Smooth muscle cell (in vitro differentiated cells): ENCODE measurements at regions not wholly inside any gene's neighbourhood (a gene's known extent, or its start where the extent isn't known, plus 50 kb on each side); places are given as distances from the start of the nearest gene placed in this dataset.
A peak's percentile ranks its signal among the peaks of the same experiment; 100 is the strongest.

Source experiments
- DNase-seq: peaks from one replicate; lab custom pipeline; 2025; ENCODE audit not compliant: unreplicated experiment; lab: John Stamatoyannopoulos, UW
- H2AFZ ChIP-seq: fragments of 200-600 bp; sonication (generic); 2 replicates; pipeline ENCODE4 v1.6.0; 2016; ENCODE audit warnings: antibody characterized with exemption, low read depth, mild to moderate bottlenecking
- H3F3A ChIP-seq: fragments of 200-600 bp; sonication (generic); 2 replicates; pipeline ENCODE4 v1.6.0; 2017; ENCODE audit warnings: antibody characterized with exemption, low read depth
- H3K27ac ChIP-seq: fragments of 200-600 bp; sonication (generic); 2 replicates; pipeline ENCODE4 v1.5.1; 2016; ENCODE audit warnings: low read depth, mild to moderate bottlenecking
- H3K27me3 ChIP-seq: fragments of 200-600 bp; sonication (generic); 2 replicates; pipeline ENCODE4 v1.6.1; 2016; ENCODE audit warnings: low read depth, mild to moderate bottlenecking
- H3K36me3 ChIP-seq: fragments of 200-600 bp; sonication (generic); 2 replicates; pipeline ENCODE4 v1.5.1; 2016; ENCODE audit warnings: low read depth
- H3K4me1 ChIP-seq: fragments of 200-600 bp; sonication (generic); 2 replicates; pipeline ENCODE4 v1.5.1; 2016; ENCODE audit warnings: low read depth
- H3K4me2 ChIP-seq: fragments of 200-600 bp; sonication (generic); 2 replicates; pipeline ENCODE4 v1.6.0; 2016; ENCODE audit warnings: mild to moderate bottlenecking
- H3K4me3 ChIP-seq: fragments of 200-600 bp; sonication (generic); 2 replicates; pipeline ENCODE4 v1.5.1; 2016; ENCODE audit warnings: mild to moderate bottlenecking
- H3K79me2 ChIP-seq: fragments of 200-600 bp; sonication (generic); 2 replicates; pipeline ENCODE4 v1.6.0; 2016; ENCODE audit warnings: low read depth, mild to moderate bottlenecking
- H3K9ac ChIP-seq: fragments of 200-600 bp; sonication (generic); 2 replicates; pipeline ENCODE4 v1.6.0; 2016; ENCODE audit warnings: low read depth
- H3K9me3 ChIP-seq: fragments of 200-600 bp; sonication (generic); replicated peaks from 2 replicates; pipeline ENCODE4 v1.5.1; 2016; ENCODE audit warnings: low read depth
- H4K20me1 ChIP-seq: fragments of 200-600 bp; sonication (generic); 2 replicates; pipeline ENCODE4 v1.6.0; 2016; ENCODE audit warnings: low read depth
- CTCF ChIP-seq: fragments of 200-600 bp; sonication (generic); IDR thresholded peaks from 2 replicates; pipeline ENCODE4 v1.5.1; 2017; ENCODE audit warnings: borderline replicate concordance, mild to moderate bottlenecking, antibody characterized with exemption; ENCODE audit not compliant: insufficient read depth, poor library complexity, severe bottlenecking
- WGBS: methylation state at CpG from one replicate; pipeline ENCODE4 v1.1.7; 2016; ENCODE audit warnings: low lambda C conversion rate; 5-methylcytosine and 5-hydroxymethylcytosine counted together

DNA sequence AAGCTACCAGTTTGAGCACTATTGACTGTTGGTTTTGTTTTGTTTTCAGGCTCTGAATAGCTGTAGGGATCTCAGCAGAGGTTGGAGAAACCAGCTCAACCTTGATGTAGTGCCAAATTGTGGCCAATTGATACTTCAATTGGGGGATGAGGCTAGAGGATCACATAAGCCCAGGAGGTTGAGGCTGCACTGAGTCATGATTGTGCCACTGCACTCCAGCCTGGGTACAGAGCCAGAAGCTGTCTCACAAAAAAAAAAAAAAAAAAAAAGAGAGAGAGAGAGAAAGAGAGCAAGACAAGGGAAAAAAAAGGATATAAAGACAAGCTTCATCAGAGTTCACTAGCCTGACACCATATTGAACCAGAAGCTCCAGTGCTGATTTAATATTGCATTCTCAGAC, 702.1 kb downstream of the FRK start:
- Histone ChIP-seq H3F3A (no peaks in the 10 kb centered on the region), H3K9me3 (no peaks in the 10 kb centered on the region), H4K20me1 (no peaks in the 10 kb centered on the region), H3K4me3 (no peak overlapping the region), H3K27me3 (no peaks in the 10 kb centered on the region), H3K27ac (no peak overlapping the region), H3K79me2 (no peaks in the 10 kb centered on the region), H3K36me3 (no peaks in the 10 kb centered on the region), H3K9ac (no peak overlapping the region), H2AFZ (no peak overlapping the region), H3K4me2 (no peak overlapping the region), H3K4me1 (no peaks in the 10 kb centered on the region)
- no peak for DNase-seq
- no peak for TF ChIP-seq CTCF

GRCh38 chr6:115356371-115356770, 704.3 kb downstream of the FRK start:
- Histone ChIP-seq H3K36me3 (no peaks in the 10 kb centered on the region), H3F3A (no peaks in the 10 kb centered on the region), H3K9me3 (no peaks in the 10 kb centered on the region), H3K4me1 (no peaks in the 10 kb centered on the region), H3K4me3 (no peak overlapping the region), H3K9ac (no peak overlapping the region), H3K27ac (no peak overlapping the region), H3K4me2 (no peak overlapping the region), H3K79me2 (no peaks in the 10 kb centered on the region), H3K27me3 (no peaks in the 10 kb centered on the region), H2AFZ (no peak overlapping the region), H4K20me1 (no peaks in the 10 kb centered on the region)
- WGBS = 91% methylated on average over 1 of the region's 1 CpG
- no peak for TF ChIP-seq CTCF
- no peak for DNase-seq

DNA sequence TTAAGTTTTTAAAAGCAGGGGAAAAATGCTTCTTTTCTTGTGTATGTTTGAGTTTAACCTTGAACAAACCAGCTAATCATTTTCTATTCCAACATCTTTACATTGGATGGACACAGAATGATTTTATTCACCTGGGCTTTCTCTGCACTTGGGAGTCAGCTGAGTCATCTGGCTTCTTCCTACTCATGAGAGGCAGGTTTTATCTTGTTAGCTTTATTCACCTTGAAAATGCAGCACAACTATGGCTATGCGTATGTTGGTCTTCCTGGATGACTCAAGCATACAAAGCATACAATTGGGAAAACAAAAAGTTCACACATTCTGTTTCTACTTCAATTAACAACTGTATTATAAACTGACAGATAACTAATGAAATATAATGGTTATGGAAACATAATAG, 737.7 kb downstream of the FRK start:
- H3K9ac ChIP-seq = no peak overlapping the region
- H3K27ac ChIP-seq = no peak overlapping the region
- no peaks in the 10 kb centered on the region for H3K79me2 ChIP-seq
- 66% methylated on average over 1 of the region's 1 CpG for WGBS
- H2AFZ ChIP-seq = no peak overlapping the region
- H3K27me3 ChIP-seq = no peaks in the 10 kb centered on the region
- H3K4me1 ChIP-seq = no peaks in the 10 kb centered on the region
- H3F3A ChIP-seq = no peaks in the 10 kb centered on the region
- TF ChIP-seq CTCF = no peak
- no peaks in the 10 kb centered on the region for H4K20me1 ChIP-seq
- H3K4me3 ChIP-seq = no peak overlapping the region
- H3K36me3 ChIP-seq = no peaks in the 10 kb centered on the region
- no peaks in the 10 kb centered on the region for H3K9me3 ChIP-seq
- DNase-seq = no peak
- no peak overlapping the region for H3K4me2 ChIP-seq

DNA sequence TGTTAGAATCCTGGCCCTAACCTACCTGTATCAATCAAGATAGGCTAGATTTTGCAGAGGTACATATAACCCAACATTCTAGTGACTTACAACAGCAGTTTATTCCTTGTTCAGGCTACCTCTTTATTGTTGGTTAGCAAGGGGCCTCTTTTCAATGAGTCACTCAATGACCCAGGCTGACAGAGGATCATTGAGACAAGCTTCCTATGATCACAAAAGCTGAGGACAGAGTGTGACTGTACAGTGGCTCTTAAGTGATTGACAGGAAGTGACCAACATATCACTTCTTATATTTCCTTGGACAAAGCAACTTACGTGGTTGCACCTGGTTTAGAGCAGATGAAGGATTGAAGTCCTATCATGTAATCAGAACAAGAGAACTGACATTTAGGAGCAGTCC, 740.9 kb downstream of the FRK start:
- TF ChIP-seq CTCF = no peak

More for the DNA sequence above, 740.9 kb downstream of the FRK start:
- 38% methylated on average over 1 of the region's 1 CpG for WGBS
- Histone ChIP-seq H2AFZ (no peak overlapping the region), H3K9ac (no peak overlapping the region), H3K4me1 (no peaks in the 10 kb centered on the region), H3F3A (no peaks in the 10 kb centered on the region), H3K9me3 (no peaks in the 10 kb centered on the region), H3K4me3 (no peak overlapping the region), H4K20me1 (no peaks in the 10 kb centered on the region), H3K4me2 (no peak overlapping the region), H3K27ac (peak overlapping the region; percentile 0), H3K27me3 (no peaks in the 10 kb centered on the region), H3K36me3 (no peaks in the 10 kb centered on the region), H3K79me2 (no peaks in the 10 kb centered on the region)
- no peak for DNase-seq
